H1 (cell line): ENCODE measurements at regions not wholly inside any gene's neighbourhood (a gene's known extent, or its start where the extent isn't known, plus 50 kb on each side); places are given as distances from the start of the nearest gene placed in this dataset.

Experiments
- CTCF ChIA-PET: fragments of 300-600 bp; sonication (Branson Sonifier 250); formaldehyde crosslinking; loops from one replicate; lab custom pipeline; 2021; ENCODE audit not compliant: partially characterized antibody; lab: Charles Lee
- POLR2A ChIA-PET: fragments of 300-600 bp; sonication (Branson Sonifier 250); formaldehyde crosslinking; loops from one replicate; lab custom pipeline; 2021; ENCODE audit warnings: inconsistent platforms; ENCODE audit not compliant: partially characterized antibody; lab: Charles Lee
- DNase-seq, 2 experiments: peaks; one replicate each; pipeline versions ENCODE4 v3.0.0 to v3.0.0-alpha.2; 2010 to 2022; ENCODE audit warnings: low spot score in 2 of 2, low read depth in 1 of 2, mixed read lengths in 1 of 2
- FAIRE-seq: peaks from 2 replicates; lab custom pipeline; 2011; peaks lifted over from hg19 to GRCh38; lab: Jason Lieb, UNC
- H2AFZ ChIP-seq: 2 replicates; pipeline ENCODE4 v1.8.1; 2012; ENCODE audit warnings: low read length, inconsistent platforms
- H2AK5ac ChIP-seq: 2 replicates; pipeline ENCODE4 v1.6.1; 2013; ENCODE audit warnings: low read depth, low read length
- H2BK120ac ChIP-seq: replicated peaks from 2 replicates; pipeline ENCODE3; 2013; ENCODE audit warnings: low read depth, low read length, inconsistent platforms
- H2BK12ac ChIP-seq: 2 replicates; pipeline ENCODE4 v1.6.1; 2013; ENCODE audit warnings: low read depth, low read length
- H2BK15ac ChIP-seq: 2 replicates; pipeline ENCODE4 v1.6.1; 2013; ENCODE audit warnings: low read length
- H2BK20ac ChIP-seq: 2 replicates; pipeline ENCODE4 v1.6.1; 2013; ENCODE audit warnings: low read length
- H2BK5ac ChIP-seq: 2 replicates; pipeline ENCODE4 v1.6.1; 2013; ENCODE audit warnings: low read depth, low read length
- H3K14ac ChIP-seq: 2 replicates; pipeline ENCODE4 v1.6.1; 2013; ENCODE audit warnings: inconsistent platforms; ENCODE audit not compliant: insufficient read length
- H3K18ac ChIP-seq: 2 replicates; pipeline ENCODE4 v1.6.1; 2013; ENCODE audit warnings: low read length; ENCODE audit errors: extremely low read depth
- H3K23ac ChIP-seq: 2 replicates; pipeline ENCODE4 v1.6.1; 2013; ENCODE audit warnings: inconsistent platforms; ENCODE audit not compliant: insufficient read length
- H3K23me2 ChIP-seq: 2 replicates; pipeline ENCODE4 v1.6.1; 2013; ENCODE audit warnings: low read depth, low read length
- H3K27ac ChIP-seq: 2 replicates; pipeline ENCODE4 v1.6.1; 2011; ENCODE audit warnings: low read depth, low read length, inconsistent platforms
- H3K27me3 ChIP-seq, 4 experiments: replicated peaks in 1 of 4; 1 replicate in 1 of 4; 2 replicates in 3 of 4; pipeline versions ENCODE4 v1.6.1 to v1.8.1; 2011 to 2013; ENCODE audit warnings: low read length in 3 of 4, mild to moderate bottlenecking in 3 of 4, inconsistent platforms in 2 of 4, mixed read lengths in 2 of 4, moderate library complexity in 1 of 4; ENCODE audit not compliant: control insufficient read depth in 3 of 4, insufficient read depth in 3 of 4; ENCODE audit errors: extremely low read depth in 1 of 4
- H3K36me3 ChIP-seq, 4 experiments: 2 replicates each; pipeline versions ENCODE4 v1.6.1 to v1.8.1; 2011 to 2013; ENCODE audit warnings: mild to moderate bottlenecking in 4 of 4, low read length in 3 of 4, moderate library complexity in 2 of 4, control low read depth in 1 of 4, inconsistent platforms in 1 of 4; ENCODE audit not compliant: insufficient read depth in 4 of 4, control insufficient read depth in 2 of 4
- H3K4ac ChIP-seq: replicated peaks from 2 replicates; pipeline ENCODE3; 2013; ENCODE audit warnings: low read length, low read depth, mixed read lengths, inconsistent platforms; ENCODE audit not compliant: insufficient read length
- H3K4me1 ChIP-seq, 4 experiments: replicated peaks in 1 of 4; 1 replicate in 1 of 4; 2 replicates in 3 of 4; pipeline versions ENCODE4 v1.6.1 to v1.8.1; 2011 to 2013; ENCODE audit warnings: low read length in 3 of 4, inconsistent platforms in 2 of 4, mixed read lengths in 1 of 4; ENCODE audit not compliant: insufficient read depth in 4 of 4, control insufficient read depth in 3 of 4
- H3K4me2 ChIP-seq, 2 experiments: 2 replicates each; pipeline versions ENCODE4 v1.6.1 to v1.8.1; 2011 to 2013; ENCODE audit warnings: low read depth in 2 of 2, low read length in 2 of 2, control low read depth in 1 of 2, inconsistent platforms in 1 of 2, mild to moderate bottlenecking in 1 of 2; ENCODE audit not compliant: insufficient read depth in 1 of 2
- H3K4me3 ChIP-seq, 4 experiments: fragments of 200-600, 300-600 bp in 1 of 4; sonication (generic), shearing (Covaris generic), sonication (Bioruptor Twin) in 1 of 4; 2 replicates each; pipeline versions ENCODE4 v1.5.1 to v1.8.1; 2011 to 2016; ENCODE audit warnings: low read length in 4 of 4, low read depth in 3 of 4, control low read depth in 2 of 4, inconsistent platforms in 2 of 4, mild to moderate bottlenecking in 2 of 4, mixed read lengths in 1 of 4, moderate library complexity in 1 of 4; ENCODE audit not compliant: insufficient read depth in 2 of 4; ENCODE audit errors: extremely low read depth in 1 of 4
- H3K56ac ChIP-seq: replicated peaks from 2 replicates; pipeline ENCODE3; 2013; ENCODE audit warnings: low read depth, mild to moderate bottlenecking, mixed read lengths, low read length, inconsistent platforms; ENCODE audit not compliant: insufficient read length
- H3K79me1 ChIP-seq: 2 replicates; pipeline ENCODE4 v1.6.1; 2013; ENCODE audit warnings: low read depth, low read length, control low read depth
- H3K79me2 ChIP-seq, 2 experiments: 2 replicates each; pipeline versions ENCODE4 v1.6.1 to v1.8.1; 2012 to 2013; ENCODE audit warnings: low read length in 2 of 2, mild to moderate bottlenecking in 2 of 2, inconsistent platforms in 1 of 2; ENCODE audit not compliant: insufficient read depth in 2 of 2, control insufficient read depth in 1 of 2
- H3K9ac ChIP-seq, 4 experiments: replicated peaks in 1 of 4; 1 replicate in 1 of 4; 2 replicates in 3 of 4; pipeline versions ENCODE4 v1.6.1 to v1.8.1; 2011 to 2013; ENCODE audit warnings: low read depth in 3 of 4, low read length in 3 of 4, control low read depth in 2 of 4, mild to moderate bottlenecking in 2 of 4, moderate library complexity in 2 of 4, inconsistent platforms in 1 of 4; ENCODE audit errors: extremely low read depth in 1 of 4
- H3K9me3 ChIP-seq, 2 experiments: 2 replicates each; pipeline versions ENCODE4 v1.6.1 to v1.8.1; 2012 to 2013; ENCODE audit warnings: mild to moderate bottlenecking in 2 of 2, moderate library complexity in 2 of 2, control low read depth in 1 of 2, inconsistent platforms in 1 of 2, low read depth in 1 of 2, low read length in 1 of 2, mixed read lengths in 1 of 2; ENCODE audit not compliant: insufficient read depth in 2 of 2
- H4K20me1 ChIP-seq, 2 experiments: replicated peaks in 1 of 2; 2 replicates each; pipeline versions ENCODE3 to v1.8.1; 2011 to 2013; ENCODE audit warnings: inconsistent platforms in 2 of 2, low read length in 2 of 2, mild to moderate bottlenecking in 1 of 2; ENCODE audit not compliant: insufficient read depth in 2 of 2, control insufficient read depth in 1 of 2
- H4K5ac ChIP-seq: 2 replicates; pipeline ENCODE4 v1.6.1; 2013; ENCODE audit warnings: low read length, low read depth, mixed read lengths, inconsistent platforms; ENCODE audit not compliant: insufficient read length
- H4K8ac ChIP-seq: 2 replicates; pipeline ENCODE4 v1.8.0; 2013; ENCODE audit warnings: mild to moderate bottlenecking, moderate library complexity, low read length, inconsistent platforms; ENCODE audit not compliant: insufficient read depth; ENCODE audit errors: extremely low read depth
- H4K91ac ChIP-seq: replicated peaks from 2 replicates; pipeline ENCODE3; 2013; ENCODE audit warnings: low read length, mixed read lengths, inconsistent platforms; ENCODE audit not compliant: insufficient read length
- POLR2AphosphoS5 ChIP-seq: IDR thresholded peaks from 2 replicates; pipeline ENCODE4 v1.6.1; 2011; ENCODE audit warnings: low read depth, low read length
- POU5F1 ChIP-seq: IDR thresholded peaks from 2 replicates; pipeline ENCODE4 v1.6.1; 2011; ENCODE audit warnings: low read depth, mild to moderate bottlenecking, low read length, moderate library complexity
- WGBS, 2 experiments: shearing (Covaris generic) in 1 of 2; methylation state at CpG; one replicate each; pipeline versions ENCODE4 v1.1.6 to v1.1.7; 2013 to 2015; ENCODE audit warnings: low lambda C conversion rate in 2 of 2, mixed read lengths in 2 of 2, inconsistent platforms in 1 of 2, low coverage in 1 of 2, missing lambda C conversion rate in 1 of 2; ENCODE audit not compliant: insufficient replicate concordance in 2 of 2, insufficient coverage in 1 of 2, insufficient read length in 1 of 2; ENCODE audit errors: extremely low coverage in 1 of 2, missing lambda C conversion rate in 1 of 2; 5-methylcytosine and 5-hydroxymethylcytosine counted together

- H4K5ac ChIP-seq = no peak overlapping the region
- no peak overlapping the region for H2BK5ac ChIP-seq
- H3K9me3 ChIP-seq = no peaks in the 10 kb centered on the region
- H3K79me2 ChIP-seq = no peaks in the 10 kb centered on the region
- H4K20me1 ChIP-seq = no peaks in the 10 kb centered on the region
- H2AFZ ChIP-seq = no peak overlapping the region
- no peak overlapping the region for H3K56ac ChIP-seq
- H3K4ac ChIP-seq = no peak overlapping the region
- ChIA-PET POLR2A (no interaction called here), CTCF (interaction anchor here (0.7 to 11.0 kb wide), 6 partner anchors 12 to 622 kb away, joined by 3 to 133 read pairs (median 4); no protein-coding TSS in a partner anchor)
- no peaks in the 10 kb centered on the region for H3K4me1 ChIP-seq
- no peak overlapping the region for H3K23ac ChIP-seq
- H2BK20ac ChIP-seq = no peak overlapping the region
- no peak overlapping the region for H2BK120ac ChIP-seq
- H4K91ac ChIP-seq = no peak overlapping the region
- no peak overlapping the region for H3K4me2 ChIP-seq
- H3K79me1 ChIP-seq = no peaks in the 10 kb centered on the region
- no peak for TF ChIP-seq POLR2AphosphoS5
- no peak for TF ChIP-seq POU5F1
- no peak overlapping the region for H3K9ac ChIP-seq
- 73% methylated on average over 4 of the region's 4 CpGs; no CpG with 5 or more reads in 1 of the 2 experiments for WGBS, 2 experiments
- H2BK12ac ChIP-seq = no peak overlapping the region
- no peak overlapping the region for H3K4me3 ChIP-seq
- H3K18ac ChIP-seq = no peak overlapping the region
- H4K8ac ChIP-seq = no peak overlapping the region
- FAIRE-seq (no peak), DNase-seq (no peak)
- H3K23me2 ChIP-seq = no peaks in the 10 kb centered on the region
- no peaks in the 10 kb centered on the region for H3K27me3 ChIP-seq
- no peaks in the 10 kb centered on the region for H3K36me3 ChIP-seq
- H2BK15ac ChIP-seq = no peak overlapping the region
- H2AK5ac ChIP-seq = no peak overlapping the region
- no peak overlapping the region for H3K27ac ChIP-seq
- no peak overlapping the region for H3K14ac ChIP-seq
Observed at GRCh38 chr20:16808796-16809195, 60.6 kb downstream of the OTOR start.
